Smooth muscle cell (in vitro differentiated cells): ENCODE measurements at regions not wholly inside any gene's neighbourhood (a gene's known extent, or its start where the extent isn't known, plus 50 kb on each side); places are given as distances from the start of the nearest gene placed in this dataset.

ENCODE experiments used
- DNase-seq: peaks from one replicate; lab custom pipeline; 2025; ENCODE audit not compliant: unreplicated experiment; lab: John Stamatoyannopoulos, UW
- H2AFZ ChIP-seq: fragments of 200-600 bp; sonication (generic); 2 replicates; pipeline ENCODE4 v1.6.0; 2016; ENCODE audit warnings: antibody characterized with exemption, low read depth, mild to moderate bottlenecking
- H3F3A ChIP-seq: fragments of 200-600 bp; sonication (generic); 2 replicates; pipeline ENCODE4 v1.6.0; 2017; ENCODE audit warnings: antibody characterized with exemption, low read depth
- H3K27ac ChIP-seq: fragments of 200-600 bp; sonication (generic); 2 replicates; pipeline ENCODE4 v1.5.1; 2016; ENCODE audit warnings: low read depth, mild to moderate bottlenecking
- H3K27me3 ChIP-seq: fragments of 200-600 bp; sonication (generic); 2 replicates; pipeline ENCODE4 v1.6.1; 2016; ENCODE audit warnings: low read depth, mild to moderate bottlenecking
- H3K36me3 ChIP-seq: fragments of 200-600 bp; sonication (generic); 2 replicates; pipeline ENCODE4 v1.5.1; 2016; ENCODE audit warnings: low read depth
- H3K4me1 ChIP-seq: fragments of 200-600 bp; sonication (generic); 2 replicates; pipeline ENCODE4 v1.5.1; 2016; ENCODE audit warnings: low read depth
- H3K4me2 ChIP-seq: fragments of 200-600 bp; sonication (generic); 2 replicates; pipeline ENCODE4 v1.6.0; 2016; ENCODE audit warnings: mild to moderate bottlenecking
- H3K4me3 ChIP-seq: fragments of 200-600 bp; sonication (generic); 2 replicates; pipeline ENCODE4 v1.5.1; 2016; ENCODE audit warnings: mild to moderate bottlenecking
- H3K79me2 ChIP-seq: fragments of 200-600 bp; sonication (generic); 2 replicates; pipeline ENCODE4 v1.6.0; 2016; ENCODE audit warnings: low read depth, mild to moderate bottlenecking
- H3K9ac ChIP-seq: fragments of 200-600 bp; sonication (generic); 2 replicates; pipeline ENCODE4 v1.6.0; 2016; ENCODE audit warnings: low read depth
- H3K9me3 ChIP-seq: fragments of 200-600 bp; sonication (generic); replicated peaks from 2 replicates; pipeline ENCODE4 v1.5.1; 2016; ENCODE audit warnings: low read depth
- H4K20me1 ChIP-seq: fragments of 200-600 bp; sonication (generic); 2 replicates; pipeline ENCODE4 v1.6.0; 2016; ENCODE audit warnings: low read depth
- CTCF ChIP-seq: fragments of 200-600 bp; sonication (generic); IDR thresholded peaks from 2 replicates; pipeline ENCODE4 v1.5.1; 2017; ENCODE audit warnings: borderline replicate concordance, mild to moderate bottlenecking, antibody characterized with exemption; ENCODE audit not compliant: insufficient read depth, poor library complexity, severe bottlenecking
- WGBS: methylation state at CpG from one replicate; pipeline ENCODE4 v1.1.7; 2016; ENCODE audit warnings: low lambda C conversion rate; 5-methylcytosine and 5-hydroxymethylcytosine counted together

- Histone ChIP-seq H3K27ac (no peak overlapping the region), H3K79me2 (no peaks in the 10 kb centered on the region), H3K4me1 (no peaks in the 10 kb centered on the region), H3K9me3 (no peaks in the 10 kb centered on the region), H3K36me3 (no peaks in the 10 kb centered on the region), H3K27me3 (no peaks in the 10 kb centered on the region), H3K4me2 (peak overlapping the region; percentile 32), H3K9ac (no peak overlapping the region), H4K20me1 (no peaks in the 10 kb centered on the region), H3F3A (no peaks in the 10 kb centered on the region), H3K4me3 (no peak overlapping the region), H2AFZ (no peak overlapping the region)
- no peak for DNase-seq
- WGBS = 21% methylated on average over 3 of the region's 3 CpGs
- no peak for TF ChIP-seq CTCF
Measured at GRCh38 chr17:33990943-33991706, 264.0 kb upstream of the CCL2 start.

- 85% methylated on average over 5 of the region's 5 CpGs for WGBS
- Histone ChIP-seq H3K79me2 (no peaks in the 10 kb centered on the region), H3K36me3 (no peaks in the 10 kb centered on the region), H3K4me2 (no peak overlapping the region), H3K27ac (no peak overlapping the region), H3K9ac (no peak overlapping the region), H3K4me3 (no peak overlapping the region), H3K9me3 (no peaks in the 10 kb centered on the region), H3F3A (no peaks in the 10 kb centered on the region), H4K20me1 (no peaks in the 10 kb centered on the region), H3K4me1 (no peaks in the 10 kb centered on the region), H3K27me3 (no peaks in the 10 kb centered on the region), H2AFZ (no peak overlapping the region)
- no peak for TF ChIP-seq CTCF
- DNase-seq = no peak
Measured at GRCh38 chr17:33992113-33992512, 263.0 kb upstream of the CCL2 start.

GRCh38 chr17:34000639-34001038 is 254.4 kb upstream of the CCL2 start:
- no peaks in the 10 kb centered on the region for H3K27me3 ChIP-seq
- 46% methylated on average over 1 of the region's 1 CpG for WGBS
- H3K9me3 ChIP-seq = peaks cover 11% of the 10 kb centered on the region
- no peaks in the 10 kb centered on the region for H3K79me2 ChIP-seq
- no peaks in the 10 kb centered on the region for H3F3A ChIP-seq
- H2AFZ ChIP-seq = no peak overlapping the region
- no peak overlapping the region for H3K9ac ChIP-seq
- H4K20me1 ChIP-seq = no peaks in the 10 kb centered on the region
- H3K36me3 ChIP-seq = no peaks in the 10 kb centered on the region
- DNase-seq = no peak
- no peak overlapping the region for H3K4me2 ChIP-seq
- no peaks in the 10 kb centered on the region for H3K4me1 ChIP-seq
- no peak for TF ChIP-seq CTCF
- no peak overlapping the region for H3K4me3 ChIP-seq
- no peak overlapping the region for H3K27ac ChIP-seq

GRCh38 chr17:34001246-34001645 is 253.8 kb upstream of the CCL2 start:
- DNase-seq = no peak
- Histone ChIP-seq H3K4me1 (no peaks in the 10 kb centered on the region), H2AFZ (no peak overlapping the region), H3K27me3 (no peaks in the 10 kb centered on the region), H3K9ac (no peak overlapping the region), H3K36me3 (no peaks in the 10 kb centered on the region), H4K20me1 (no peaks in the 10 kb centered on the region), H3K4me3 (no peak overlapping the region), H3K27ac (no peak overlapping the region), H3K4me2 (no peak overlapping the region), H3K9me3 (peaks cover 11% of the 10 kb centered on the region), H3K79me2 (no peaks in the 10 kb centered on the region), H3F3A (no peaks in the 10 kb centered on the region)
- no peak for TF ChIP-seq CTCF
- 97% methylated on average over 2 of the region's 2 CpGs for WGBS
